H1 (cell line): ENCODE measurements at regions not wholly inside any gene's neighbourhood (a gene's known extent, or its start where the extent isn't known, plus 50 kb on each side); places are given as distances from the start of the nearest gene placed in this dataset.

Experiments used
- CHD7 ChIP-seq: fragments of 300-600 bp; sonication (generic); IDR thresholded peaks from 2 replicates; pipeline ENCODE4 v1.7.1; 2012; ENCODE audit warnings: low read length, moderate library complexity, mild to moderate bottlenecking, inconsistent platforms; ENCODE audit not compliant: insufficient replicate concordance
- EGR1 ChIP-seq: IDR thresholded peaks from 2 replicates; pipeline ENCODE4 v1.6.1; 2011; ENCODE audit warnings: low read depth, low read length, borderline replicate concordance
- SIRT6 ChIP-seq: IDR thresholded peaks from one replicate; pipeline ENCODE4 v1.7.1; 2012; ENCODE audit warnings: low read length, inconsistent platforms

DNA sequence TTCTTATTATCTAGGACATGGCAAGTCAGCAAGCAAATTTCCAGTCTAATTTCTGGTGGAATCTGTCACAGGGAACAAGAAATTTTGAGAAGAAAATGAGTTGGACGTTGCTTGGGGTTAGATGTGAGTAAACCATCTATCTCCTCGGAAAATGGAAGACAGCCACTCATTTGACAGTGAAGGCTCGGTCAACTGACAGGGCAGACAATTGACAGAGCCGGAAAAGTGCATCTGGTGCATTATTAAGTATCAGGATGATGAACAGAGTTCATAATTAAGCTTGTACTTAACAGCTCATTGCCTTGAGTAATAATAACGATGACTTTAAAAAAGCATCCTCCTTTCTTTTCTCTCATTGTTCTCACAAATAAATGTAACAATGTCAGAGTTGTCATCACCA, 168.4 kb downstream of the MAD2L1 start (continued):
- TF ChIP-seq EGR1 = no peak
- TF ChIP-seq SIRT6 = no peak
- no peak for TF ChIP-seq CHD7
